Colonic mucosa (tissue), 4 donors: ENCODE measurements at regions not wholly inside any gene's neighbourhood (a gene's known extent, or its start where the extent isn't known, plus 50 kb on each side); places are given as distances from the start of the nearest gene placed in this dataset.
A peak's percentile ranks its signal among the peaks of the same experiment; 100 is the strongest.

Experiments
- DNase-seq: peaks from one replicate; pipeline ENCODE4 v3.0.0-alpha.2; 2020
- H3K27ac ChIP-seq: fragments of 200-600 bp; one replicate; pipeline ENCODE4 v1.8.0; 2021
- H3K27me3 ChIP-seq: fragments of 200-600 bp; one replicate; pipeline ENCODE4 v1.8.0; 2021
- H3K36me3 ChIP-seq: fragments of 200-600 bp; one replicate; pipeline ENCODE4 v1.8.0; 2021
- H3K4me1 ChIP-seq: fragments of 200-600 bp; one replicate; pipeline ENCODE4 v1.8.0; 2021; ENCODE audit warnings: mild to moderate bottlenecking
- H3K4me3 ChIP-seq: fragments of 200-600 bp; one replicate; pipeline ENCODE4 v1.8.0; 2021
- H3K9ac ChIP-seq, 2 donors: one replicate each; pipeline ENCODE4 v1.7.0; 2013; ENCODE audit warnings: control low read depth in 2 of 2, low read depth in 2 of 2, low read length in 2 of 2
- H3K9me3 ChIP-seq: fragments of 200-600 bp; one replicate; pipeline ENCODE4 v1.8.0; 2021
- intact Hi-C: fragments of 100-400 bp; cut with DNase I; formaldehyde crosslinking; loops from one replicate; pipeline ENCODE4 v1.14.1; 2022
- TF ChIP-seq, protein P1 (sequence below): fragments of 200-600 bp; IDR thresholded peaks from one replicate; pipeline ENCODE4 v1.8.0; 2022; ENCODE audit warnings: antibody characterized with exemption, mild to moderate bottlenecking
- donor health status: healthy.
- donor health status: DM: no; HTN: no; CAD: no.
- donor health status: DM: no; HTN: no; CAD: no.

DNA sequence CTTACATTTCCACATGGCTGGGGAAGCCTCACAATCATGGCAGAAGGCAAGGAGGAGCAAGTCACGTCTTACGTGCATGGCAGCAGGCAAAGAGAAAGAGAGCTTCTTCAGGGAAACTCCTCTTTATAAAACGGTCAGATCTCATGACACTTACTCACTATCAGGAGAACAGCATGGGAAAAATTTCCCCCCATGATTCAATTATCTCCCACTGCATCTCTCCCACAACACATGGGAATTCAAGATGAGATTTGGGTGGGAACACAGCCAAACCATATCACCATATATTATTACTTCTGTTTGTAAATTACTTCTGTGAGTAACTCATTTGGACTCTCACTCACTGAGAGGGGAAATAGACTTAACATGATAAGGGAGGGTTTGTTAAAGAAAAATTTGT, 1496.8 kb upstream of the TMEM132C start:
- H3K4me1 ChIP-seq = no peaks in the 10 kb centered on the region
- no peak overlapping the region for H3K27ac ChIP-seq
- no peak overlapping the region for H3K9ac ChIP-seq
- H3K9me3 ChIP-seq = no peaks in the 10 kb centered on the region
- H3K4me3 ChIP-seq = no peak overlapping the region
- intact Hi-C loops = no loop called here
- TF ChIP-seq, protein P1, sequence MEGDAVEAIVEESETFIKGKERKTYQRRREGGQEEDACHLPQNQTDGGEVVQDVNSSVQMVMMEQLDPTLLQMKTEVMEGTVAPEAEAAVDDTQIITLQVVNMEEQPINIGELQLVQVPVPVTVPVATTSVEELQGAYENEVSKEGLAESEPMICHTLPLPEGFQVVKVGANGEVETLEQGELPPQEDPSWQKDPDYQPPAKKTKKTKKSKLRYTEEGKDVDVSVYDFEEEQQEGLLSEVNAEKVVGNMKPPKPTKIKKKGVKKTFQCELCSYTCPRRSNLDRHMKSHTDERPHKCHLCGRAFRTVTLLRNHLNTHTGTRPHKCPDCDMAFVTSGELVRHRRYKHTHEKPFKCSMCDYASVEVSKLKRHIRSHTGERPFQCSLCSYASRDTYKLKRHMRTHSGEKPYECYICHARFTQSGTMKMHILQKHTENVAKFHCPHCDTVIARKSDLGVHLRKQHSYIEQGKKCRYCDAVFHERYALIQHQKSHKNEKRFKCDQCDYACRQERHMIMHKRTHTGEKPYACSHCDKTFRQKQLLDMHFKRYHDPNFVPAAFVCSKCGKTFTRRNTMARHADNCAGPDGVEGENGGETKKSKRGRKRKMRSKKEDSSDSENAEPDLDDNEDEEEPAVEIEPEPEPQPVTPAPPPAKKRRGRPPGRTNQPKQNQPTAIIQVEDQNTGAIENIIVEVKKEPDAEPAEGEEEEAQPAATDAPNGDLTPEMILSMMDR = no peak
- no peaks in the 10 kb centered on the region for H3K36me3 ChIP-seq
- no peak for DNase-seq
- H3K27me3 ChIP-seq = no peaks in the 10 kb centered on the region

DNA sequence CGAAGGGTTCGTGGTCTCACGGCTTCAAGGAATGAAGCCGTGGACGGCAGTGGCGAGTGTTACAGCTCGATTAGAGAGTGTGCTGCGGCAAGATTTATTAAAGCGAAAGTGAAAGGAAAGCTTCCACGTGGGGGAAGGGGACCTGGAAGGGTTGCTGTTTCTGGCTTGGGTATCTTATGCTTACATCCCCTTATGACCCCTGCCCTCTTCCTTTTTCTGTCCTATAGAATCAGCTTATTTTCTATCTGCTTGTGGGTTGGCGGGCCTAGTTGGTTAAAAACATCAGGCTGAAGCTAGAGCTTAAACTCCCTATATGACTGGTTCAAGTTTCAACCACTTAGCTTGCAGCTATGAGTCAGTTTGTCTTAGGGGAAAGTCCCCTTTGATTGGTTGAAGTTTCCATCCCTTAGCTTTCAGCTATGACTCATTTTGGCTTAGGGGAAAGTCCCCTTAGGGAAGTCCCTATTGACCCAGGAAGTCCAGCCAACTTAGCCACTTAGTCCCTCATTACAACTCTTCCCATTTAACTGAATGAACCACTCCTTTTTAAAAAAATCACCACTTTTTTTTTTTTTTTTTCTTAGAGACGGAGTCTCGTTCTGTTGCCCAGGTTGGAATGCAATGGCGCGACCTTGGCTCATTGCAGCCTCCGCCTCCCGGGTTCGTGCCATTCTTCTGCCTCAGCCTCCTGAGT, 1494.7 kb upstream of the TMEM132C start:
- TF ChIP-seq, protein P1 = no peak
- no peaks in the 10 kb centered on the region for H3K4me1 ChIP-seq
- H3K4me3 ChIP-seq = no peak overlapping the region
- no peaks in the 10 kb centered on the region for H3K9me3 ChIP-seq
- intact Hi-C loops = no loop called here
- no peaks in the 10 kb centered on the region for H3K36me3 ChIP-seq
- H3K9ac ChIP-seq = no peak overlapping the region
- peak overlapping the region; percentile 55 for H3K27ac ChIP-seq
- no peak for DNase-seq
- no peaks in the 10 kb centered on the region for H3K27me3 ChIP-seq

DNA sequence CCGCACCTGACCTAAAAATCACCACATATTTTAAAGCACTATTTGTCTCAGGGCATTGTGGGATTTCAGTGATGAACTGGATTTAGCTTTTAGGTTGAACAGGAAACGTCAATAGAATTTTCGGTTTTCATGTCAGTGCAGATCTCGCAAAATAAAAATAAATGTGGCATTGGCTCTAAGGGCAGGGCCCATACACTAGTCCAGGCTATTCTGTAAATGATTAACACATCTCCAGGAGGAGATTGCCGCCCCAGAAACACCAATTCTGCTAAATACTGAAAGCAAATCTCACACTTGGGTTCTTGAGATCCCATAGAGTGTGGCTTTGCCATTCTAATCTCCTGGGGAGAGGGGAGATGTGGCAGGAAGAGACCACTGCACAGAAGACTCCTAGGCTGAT, 1494.0 kb upstream of the TMEM132C start:
- intact Hi-C loops = no loop called here
- TF ChIP-seq, protein P1 = no peak
- no peak overlapping the region for H3K9ac ChIP-seq
- no peaks in the 10 kb centered on the region for H3K36me3 ChIP-seq
- H3K4me3 ChIP-seq = no peak overlapping the region
- no peak overlapping the region for H3K27ac ChIP-seq
- H3K9me3 ChIP-seq = no peaks in the 10 kb centered on the region
- H3K4me1 ChIP-seq = no peaks in the 10 kb centered on the region
- no peaks in the 10 kb centered on the region for H3K27me3 ChIP-seq
- no peak for DNase-seq

DNA sequence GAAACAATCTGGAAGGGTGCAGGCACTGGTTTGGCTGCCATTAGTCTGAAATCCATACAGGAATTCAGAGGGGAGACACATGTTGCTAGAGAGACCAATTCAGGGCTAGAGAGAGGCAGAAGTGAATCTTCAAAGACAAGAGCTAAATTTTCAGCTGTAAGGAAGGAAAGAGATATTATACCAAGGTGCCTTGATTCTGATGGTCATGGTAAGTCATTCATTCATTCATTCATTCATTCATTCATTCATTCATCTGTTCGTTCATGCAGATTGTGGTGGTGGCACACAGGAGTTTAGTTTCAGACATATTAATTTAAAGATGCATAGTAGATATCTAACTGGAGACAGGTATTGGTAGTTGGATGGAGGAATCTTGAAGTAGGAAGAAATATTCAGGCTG, 1493.5 kb upstream of the TMEM132C start:
- DNase-seq = no peak
- Histone ChIP-seq H3K36me3 (no peaks in the 10 kb centered on the region), H3K27me3 (no peaks in the 10 kb centered on the region), H3K27ac (no peak overlapping the region), H3K4me3 (no peak overlapping the region), H3K9me3 (no peaks in the 10 kb centered on the region), H3K4me1 (no peaks in the 10 kb centered on the region), H3K9ac (no peak overlapping the region)
- intact Hi-C loops = no loop called here
- TF ChIP-seq, protein P1 = no peak

DNA sequence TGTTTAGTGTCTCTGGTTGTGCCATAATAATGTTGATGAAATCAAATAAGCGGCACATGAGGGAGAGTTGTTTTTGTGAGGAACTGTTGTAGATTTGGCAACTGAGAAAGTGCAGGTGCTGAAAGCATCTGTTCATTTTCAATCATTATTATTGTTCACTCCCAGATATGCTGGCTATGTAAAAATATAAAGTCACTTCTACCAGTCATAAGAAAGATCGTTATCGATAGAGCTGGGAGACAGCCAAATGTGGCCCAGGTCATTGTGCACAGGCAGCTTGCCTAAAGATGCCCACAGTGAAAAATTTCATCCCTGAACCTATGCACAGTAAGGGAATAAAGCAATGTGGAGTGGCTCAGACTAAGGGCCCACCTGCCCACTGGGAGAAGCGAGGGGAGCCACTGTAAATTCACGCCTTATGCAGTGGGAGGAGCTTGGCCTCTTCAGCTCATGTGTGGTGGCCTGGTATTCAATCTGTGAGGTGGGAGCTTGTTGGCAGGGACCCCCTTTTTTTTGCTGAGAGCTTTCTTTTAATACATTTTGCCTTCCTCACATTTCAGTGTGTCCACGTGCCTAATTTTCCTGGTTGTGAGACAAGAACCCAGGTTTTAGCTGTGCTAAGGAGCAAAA, 1490.8 kb upstream of the TMEM132C start:
- H3K4me3 ChIP-seq = no peak overlapping the region
- H3K27me3 ChIP-seq = no peaks in the 10 kb centered on the region
- no peaks in the 10 kb centered on the region for H3K36me3 ChIP-seq
- H3K9me3 ChIP-seq = no peaks in the 10 kb centered on the region
- DNase-seq = no peak
- intact Hi-C loops = no loop called here
- TF ChIP-seq, protein P1 = no peak
- H3K9ac ChIP-seq = no peak overlapping the region
- no peaks in the 10 kb centered on the region for H3K4me1 ChIP-seq
- H3K27ac ChIP-seq = no peak overlapping the region
